ENCODE measurements at regions not wholly inside any gene's neighbourhood (a gene's known extent, or its start where the extent isn't known, plus 50 kb on each side); places are given as distances from the start of the nearest gene placed in this dataset.

- no peak for DNase-seq
Observed at GRCh38 chr1:168875831-168876230, 146.8 kb upstream of the DPT start.

DNA sequence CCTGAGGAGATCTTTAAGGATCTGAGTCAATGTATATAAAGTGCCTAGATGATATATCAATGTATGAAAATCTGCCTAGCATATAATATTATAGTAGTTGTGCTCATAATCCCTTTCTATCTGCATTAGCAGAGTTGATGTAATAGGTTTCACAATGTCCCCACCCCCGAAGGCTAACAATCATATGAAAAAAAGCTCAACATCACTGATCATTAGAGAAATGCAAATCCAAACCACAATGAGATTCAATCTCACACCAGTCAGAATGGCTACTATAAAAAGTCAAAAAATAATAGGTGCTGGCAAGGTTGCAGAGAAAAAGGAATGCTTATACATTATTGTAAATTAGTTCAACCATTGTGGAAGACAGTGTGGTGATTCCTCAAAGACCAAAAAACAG, 147.8 kb upstream of the DPT start:
- DNase-seq: no peak

GRCh38 chr1:168879896-168880734, 151.1 kb upstream of the DPT start:
- DNase-seq: no peak

DNA sequence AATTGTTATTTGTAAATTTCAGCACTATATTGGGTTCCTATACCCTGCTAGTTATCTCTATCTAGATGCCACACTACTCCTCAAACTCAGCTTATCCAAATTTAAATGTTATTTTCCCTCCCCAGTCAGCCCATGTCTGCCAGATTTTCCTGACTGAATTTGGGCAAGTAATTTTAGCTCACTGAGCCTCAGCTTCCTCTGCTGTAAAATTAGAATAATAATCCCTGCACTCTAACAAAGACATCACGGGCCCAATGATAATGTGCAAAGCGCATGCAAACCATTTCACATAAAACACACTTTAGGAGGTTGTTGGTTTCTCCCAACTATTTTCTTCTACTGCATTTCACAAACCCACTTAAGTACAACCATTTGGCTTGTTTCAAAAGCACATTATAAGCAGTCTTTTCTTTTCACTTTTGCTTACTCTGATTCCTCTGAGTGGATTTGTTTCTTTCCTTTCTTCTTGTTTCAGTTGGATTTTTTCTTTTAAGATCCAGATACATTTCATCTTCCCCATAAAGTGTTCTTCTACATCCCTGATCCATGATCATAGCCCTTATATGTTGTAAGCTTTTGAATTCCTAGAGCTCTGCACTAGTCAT, 152.8 kb upstream of the DPT start:
- DNase-seq: no peak

DNA sequence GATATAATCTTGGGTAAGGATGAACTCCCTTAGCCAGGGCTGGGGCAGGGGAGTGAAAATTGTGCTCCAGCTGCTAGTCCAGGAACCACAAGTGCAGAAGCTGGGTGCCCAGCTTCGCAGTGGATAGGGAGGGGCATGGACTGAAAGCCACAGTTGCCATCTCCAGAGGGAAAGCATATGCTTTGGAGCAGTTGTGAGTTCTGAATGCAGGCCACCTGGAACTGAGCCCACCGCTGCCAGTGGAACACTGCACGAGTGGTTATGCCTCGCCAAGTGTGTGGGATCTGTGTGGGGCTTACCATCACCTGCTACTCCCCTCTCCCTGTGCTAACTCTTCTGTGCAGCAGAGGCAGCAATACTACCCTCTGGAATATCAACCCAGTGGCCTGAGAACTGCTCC, 158.4 kb upstream of the DPT start:
- no peak for DNase-seq

- no peak for DNase-seq
Observed at GRCh38 chr1:168888418-168888817, 159.4 kb upstream of the DPT start.

DNA sequence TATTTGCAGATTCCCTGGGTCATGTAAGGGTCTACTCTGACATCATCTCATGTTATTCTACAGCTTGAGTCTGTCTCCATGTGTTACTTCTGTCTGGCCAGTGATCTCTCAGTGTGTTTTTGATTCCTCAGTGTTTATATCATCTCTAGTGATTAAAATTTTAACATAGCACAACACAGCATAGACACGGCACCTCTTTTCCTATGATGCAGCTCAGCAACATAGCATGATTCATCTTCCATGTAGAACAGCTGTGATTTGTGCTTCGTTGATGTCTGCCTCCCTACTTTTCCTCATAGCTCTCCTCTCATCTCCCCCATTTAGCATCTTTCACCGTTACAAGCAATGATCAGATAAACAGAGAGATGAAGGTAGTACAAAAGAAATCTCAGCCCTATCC, 163.9 kb upstream of the DPT start:
- DNase-seq: no peak

- DNase-seq: no peak
Observed at GRCh38 chr1:168893359-168893801, 164.4 kb upstream of the DPT start.

- no peak for DNase-seq
Observed at GRCh38 chr1:168894397-168894903, 165.4 kb upstream of the DPT start.

GRCh38 chr1:168897249-168897648, 168.2 kb upstream of the DPT start:
- no peak for DNase-seq

- no peak for DNase-seq
Observed at GRCh38 chr1:168903237-168903830, 174.3 kb upstream of the DPT start.

- DNase-seq: no peak
Observed at GRCh38 chr1:168905633-168906032, 176.6 kb upstream of the DPT start.

- no peak for DNase-seq
Observed at GRCh38 chr1:168906367-168906766, 177.4 kb upstream of the DPT start.

DNA sequence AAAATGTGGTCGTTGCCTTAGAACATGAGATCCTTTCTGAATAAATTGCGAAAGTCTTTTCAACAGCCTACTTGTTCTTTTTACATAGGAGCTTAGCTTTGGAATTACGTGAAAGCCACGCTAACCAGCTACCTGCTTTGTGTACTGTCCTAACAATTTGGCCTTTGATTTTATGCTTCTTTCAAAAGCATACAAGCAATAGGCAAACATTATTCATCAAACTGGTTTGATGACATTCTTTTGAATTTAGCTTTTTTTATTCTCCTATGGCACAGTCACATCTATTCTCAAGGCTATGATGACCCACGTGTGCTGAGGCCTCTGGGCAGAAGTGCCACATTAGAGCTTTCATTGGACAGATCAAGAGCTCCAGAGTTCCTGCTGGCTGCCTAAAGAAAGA, 178.0 kb upstream of the DPT start:
- DNase-seq: no peak

DNA sequence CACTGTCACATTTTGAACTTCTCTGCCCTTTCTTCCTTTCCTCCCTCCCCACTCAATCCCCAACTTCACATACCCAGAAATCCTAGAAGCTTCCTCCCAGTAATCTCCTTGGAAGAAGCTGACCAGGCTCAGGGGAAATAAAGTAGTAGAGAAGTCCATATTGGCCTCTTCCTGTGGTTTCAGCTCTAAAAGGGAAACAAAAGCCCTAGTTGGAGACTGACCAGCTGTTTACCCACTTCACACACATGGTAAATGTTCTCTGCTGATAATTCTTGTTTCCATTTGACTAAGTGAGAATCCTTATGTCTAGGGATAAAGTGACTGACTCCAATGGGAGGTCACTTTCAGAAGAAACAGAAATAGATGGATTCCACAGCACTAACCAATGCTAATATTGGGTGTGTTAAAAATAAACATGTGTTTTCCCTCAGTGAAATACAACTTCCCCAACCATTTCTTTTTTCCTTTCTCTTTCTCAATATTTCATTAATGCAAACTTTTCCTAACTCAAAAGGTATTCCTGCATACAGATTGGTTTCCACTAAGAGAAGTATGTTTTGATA, 178.9 kb upstream of the DPT start:
- DNase-seq: no peak

DNA sequence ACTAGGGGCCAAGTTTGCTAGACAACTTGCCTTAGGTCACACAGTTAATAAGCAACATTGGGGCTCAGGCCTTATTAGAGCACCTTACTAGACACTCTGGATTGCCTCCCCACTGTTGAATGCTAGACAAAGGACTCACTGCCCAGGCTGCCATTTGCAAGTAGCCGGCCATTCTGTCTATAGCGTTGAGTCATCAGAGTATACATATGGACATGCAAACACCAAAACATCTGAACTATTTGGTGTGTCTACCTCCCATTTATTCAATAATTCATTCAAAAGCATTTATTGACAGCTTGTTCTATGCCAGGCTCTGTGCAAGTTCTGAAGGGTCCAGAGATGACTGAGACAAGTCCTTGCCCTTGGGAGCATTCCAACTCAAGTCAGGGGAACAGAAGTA, 181.4 kb upstream of the DPT start:
- DNase-seq: no peak

DNA sequence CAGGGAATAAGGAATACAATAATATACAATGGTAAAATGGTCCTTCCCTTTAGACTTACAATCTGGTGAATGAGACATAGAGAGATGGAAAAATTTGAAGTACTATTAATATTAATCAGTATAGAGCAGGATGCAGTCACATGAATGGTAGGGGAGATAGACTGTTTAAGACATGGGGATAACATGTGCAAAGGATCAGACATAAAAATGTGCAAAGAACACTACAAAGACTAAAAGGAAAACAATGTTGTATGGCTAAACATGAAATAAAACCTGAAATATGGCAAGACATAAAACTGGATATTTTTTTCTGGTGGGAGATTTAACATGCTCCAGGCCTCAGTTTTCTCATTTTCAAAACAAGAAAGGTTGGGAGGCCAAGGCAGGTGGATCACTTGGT, 182.4 kb upstream of the DPT start:
- DNase-seq: no peak

- DNase-seq: no peak
Observed at GRCh38 chr1:168913711-168914463, 184.9 kb upstream of the DPT start.

GRCh38 chr1:168917309-168917708, 188.3 kb upstream of the DPT start:
- no peak for DNase-seq

DNA sequence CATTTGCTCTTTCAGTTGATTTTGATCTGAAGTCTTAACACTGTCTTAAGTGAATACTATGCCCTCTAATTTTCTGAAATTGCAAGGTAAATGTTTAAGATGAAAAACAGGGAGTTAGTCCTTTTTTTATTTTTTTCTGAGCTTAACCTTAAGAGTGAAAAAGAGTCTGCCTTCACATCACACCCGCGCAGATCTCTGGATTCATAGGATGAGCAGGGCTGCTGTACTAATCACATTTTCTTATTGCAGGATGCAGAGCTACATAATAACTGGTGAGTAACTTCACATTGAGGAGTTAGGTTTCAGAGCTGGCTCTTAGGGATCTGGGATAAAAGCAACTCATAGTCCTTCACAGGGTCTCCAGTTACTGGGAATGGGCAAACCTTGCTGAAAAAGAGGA, 188.7 kb upstream of the ATP1B1 start:
- DNase-seq: no peak

GRCh38 chr1:168918860-168919741, 187.4 kb upstream of the ATP1B1 start:
- no peak for DNase-seq

Measured in stimulated activated CD4-positive, alpha-beta T cell treated with anti-CD3 and anti-CD28 coated beads, Interleukin-2, amount 100 ng/mL, for 48 hours (primary cell).